Keratinocyte (primary cell): ENCODE measurements at regions not wholly inside any gene's neighbourhood (a gene's known extent, or its start where the extent isn't known, plus 50 kb on each side); places are given as distances from the start of the nearest gene placed in this dataset.

ENCODE experiments used
- DNase-seq: peaks from one replicate; pipeline ENCODE4 v3.0.0-alpha.2; 2011; ENCODE audit warnings: low read depth, missing footprints, low spot score
- FAIRE-seq: peaks from 2 replicates; lab custom pipeline; 2011; peaks lifted over from hg19 to GRCh38; lab: Jason Lieb, UNC
- H2AFZ ChIP-seq: 2 replicates; pipeline ENCODE4 v1.6.0; 2012; ENCODE audit warnings: low read length, control low read depth, inconsistent platforms; ENCODE audit not compliant: control insufficient read depth
- H3K27ac ChIP-seq: 2 replicates; pipeline ENCODE4 v1.5.1; 2011; ENCODE audit warnings: low read length; ENCODE audit not compliant: control insufficient read depth, insufficient read depth
- H3K27me3 ChIP-seq: 3 replicates; pipeline ENCODE4 v1.6.0; 2011; ENCODE audit warnings: low read length; ENCODE audit not compliant: control insufficient read depth, insufficient read depth; ENCODE audit errors: extremely low read depth
- H3K36me3 ChIP-seq, 2 experiments: 2 replicates in 1 of 2; 3 replicates in 1 of 2; pipeline ENCODE4 v1.5.1; 2011; ENCODE audit warnings: low read length in 2 of 2, mild to moderate bottlenecking in 1 of 2; ENCODE audit not compliant: control insufficient read depth in 2 of 2, insufficient read depth in 2 of 2; ENCODE audit errors: extremely low read depth in 1 of 2
- H3K4me1 ChIP-seq: 3 replicates; pipeline ENCODE4 v1.5.1; 2011; ENCODE audit warnings: low read length; ENCODE audit not compliant: control insufficient read depth, insufficient read depth; ENCODE audit errors: extremely low read depth
- H3K4me2 ChIP-seq: 3 replicates; pipeline ENCODE4 v1.6.0; 2011; ENCODE audit warnings: low read depth, low read length; ENCODE audit not compliant: control insufficient read depth, insufficient read depth; ENCODE audit errors: extremely low read depth
- H3K4me3 ChIP-seq, 3 experiments: fragments of 200-600 bp in 1 of 3; sonication (generic) in 1 of 3; 2 replicates in 2 of 3; 3 replicates in 1 of 3; pipeline ENCODE4 v1.5.1; 2011 to 2016; ENCODE audit warnings: low read length in 3 of 3, mild to moderate bottlenecking in 3 of 3, control low read depth in 2 of 3, inconsistent platforms in 1 of 3, low read depth in 1 of 3, mixed read lengths in 1 of 3, mixed run types in 1 of 3, moderate library complexity in 1 of 3; ENCODE audit not compliant: control insufficient read depth in 2 of 3, insufficient read depth in 2 of 3; ENCODE audit errors: extremely low read depth in 1 of 3
- H3K79me2 ChIP-seq: 2 replicates; pipeline ENCODE4 v1.6.0; 2012; ENCODE audit warnings: low read length; ENCODE audit not compliant: control insufficient read depth, insufficient read depth
- H3K9ac ChIP-seq: 3 replicates; pipeline ENCODE4 v1.6.0; 2011; ENCODE audit warnings: low read length; ENCODE audit not compliant: control insufficient read depth, insufficient read depth; ENCODE audit errors: extremely low read depth
- H3K9me1 ChIP-seq: 3 replicates; pipeline ENCODE4 v1.6.0; 2011; ENCODE audit warnings: low read length; ENCODE audit not compliant: control insufficient read depth, insufficient read depth; ENCODE audit errors: extremely low read depth
- H3K9me3 ChIP-seq: 2 replicates; pipeline ENCODE4 v1.5.1; 2012; ENCODE audit warnings: low read depth, low read length; ENCODE audit not compliant: control insufficient read depth
- H4K20me1 ChIP-seq: 3 replicates; pipeline ENCODE4 v1.6.0; 2011; ENCODE audit warnings: low read length; ENCODE audit not compliant: control insufficient read depth, insufficient read depth; ENCODE audit errors: extremely low read depth
- CTCF ChIP-seq, 3 experiments: IDR thresholded peaks in 1 of 3; conservative IDR thresholded peaks in 1 of 3; optimal IDR thresholded peaks in 1 of 3; 2 replicates in 2 of 3; 3 replicates in 1 of 3; pipeline versions ENCODE3 to v1.5.1; 2011; ENCODE audit warnings: low read length in 3 of 3, mild to moderate bottlenecking in 3 of 3, moderate library complexity in 2 of 3, control low read depth in 1 of 3, inconsistent platforms in 1 of 3; ENCODE audit not compliant: insufficient read depth in 2 of 3; ENCODE audit errors: extremely low read depth in 1 of 3
- EZH2 ChIP-seq: IDR thresholded peaks from one replicate; pipeline ENCODE4 v1.6.1; 2012; ENCODE audit warnings: inconsistent platforms, mild to moderate bottlenecking, low read length, moderate library complexity
- dilution Hi-C: fragments of 300-500 bp; cut with MboI; formaldehyde crosslinking; loops from one replicate; pipeline ENCODE4 v1.7.0; 2020; ENCODE audit warnings: low sequenced_read_pairs; ENCODE audit not compliant: extremely low pct_ligation_motif_present

- Histone ChIP-seq H2AFZ (no peak overlapping the region), H3K36me3 (no peaks in the 10 kb centered on the region), H3K9me3 (peaks cover 2% of the 10 kb centered on the region), H3K79me2 (no peaks in the 10 kb centered on the region), H3K9ac (no peak overlapping the region), H3K4me1 (no peaks in the 10 kb centered on the region), H3K27ac (no peak overlapping the region), H3K4me3 (no peak overlapping the region), H3K9me1 (no peaks in the 10 kb centered on the region), H3K4me2 (no peak overlapping the region), H4K20me1 (no peaks in the 10 kb centered on the region), H3K27me3 (no peaks in the 10 kb centered on the region)
- FAIRE-seq (no peak), DNase-seq (no peak)
- dilution Hi-C loops = no loop called here
- TF ChIP-seq EZH2 (no peak), CTCF (optimal IDR thresholded peaks at IDR 0.05 in 1 of 3, IDR thresholded peaks at IDR 0.05 in 1 of 3, conservative IDR thresholded peaks at IDR 0.05 in 1 of 3; ENCODE audit: extremely low read depth in 1 of 3, insufficient read depth in 2 of 3, low read length in 3 of 3) (no peak)
These were observed 594.0 kb downstream of the TYW1 start for GRCh38 chr7:67590649-67591048.

- H3K9me1 ChIP-seq = no peaks in the 10 kb centered on the region
- H3K9me3 ChIP-seq = peaks cover 2% of the 10 kb centered on the region
- H4K20me1 ChIP-seq = no peaks in the 10 kb centered on the region
- H3K4me1 ChIP-seq = no peaks in the 10 kb centered on the region
- H2AFZ ChIP-seq = no peak overlapping the region
- no peaks in the 10 kb centered on the region for H3K27me3 ChIP-seq
- dilution Hi-C loops = no loop called here
- no peak for FAIRE-seq
- no peak for TF ChIP-seq EZH2
- no peak for TF ChIP-seq CTCF (optimal IDR thresholded peaks at IDR 0.05 in 1 of 3, IDR thresholded peaks at IDR 0.05 in 1 of 3, conservative IDR thresholded peaks at IDR 0.05 in 1 of 3; ENCODE audit: extremely low read depth in 1 of 3, insufficient read depth in 2 of 3, low read length in 3 of 3)
- no peak overlapping the region for H3K4me3 ChIP-seq
- H3K27ac ChIP-seq = no peak overlapping the region
- H3K36me3 ChIP-seq = no peaks in the 10 kb centered on the region
- no peak for DNase-seq
- H3K79me2 ChIP-seq = no peaks in the 10 kb centered on the region
- H3K9ac ChIP-seq = no peak overlapping the region
- no peak overlapping the region for H3K4me2 ChIP-seq
These were observed 597.2 kb downstream of the TYW1 start for GRCh38 chr7:67593794-67594193.
